ENCODE measurements at regions not wholly inside any gene's neighbourhood (a gene's known extent, or its start where the extent isn't known, plus 50 kb on each side); places are given as distances from the start of the nearest gene placed in this dataset.

DNA sequence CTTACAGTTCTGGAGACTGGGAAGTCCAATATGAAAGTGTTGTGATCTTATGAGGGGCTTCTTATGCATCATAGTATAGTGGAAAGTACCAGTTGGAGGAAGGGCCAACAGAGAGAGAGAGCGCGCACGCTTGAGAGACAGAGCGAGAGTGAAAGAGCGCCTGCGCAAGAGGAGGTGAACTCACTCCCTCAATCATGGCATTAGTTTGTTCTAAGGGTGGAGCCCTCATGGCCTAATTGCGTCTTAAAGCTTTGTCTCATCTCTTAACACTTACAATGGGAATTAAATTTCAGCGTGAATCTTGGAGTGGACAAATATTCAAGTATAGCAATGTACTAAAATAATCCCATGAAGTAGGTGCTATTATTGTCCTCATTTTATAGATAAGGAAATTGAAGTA lies 303.2 kb downstream of the OSTF1 start:
- TF ChIP-seq SUZ12 (IDR thresholded peaks at IDR 0.05; ENCODE audit: extremely low read depth, insufficient read depth, insufficient read length), result no peak
- TF ChIP-seq YY1 (IDR thresholded peaks at IDR 0.05; ENCODE audit: insufficient read depth, insufficient read length), result no peak
- TF ChIP-seq ZNF274 (IDR thresholded peaks at IDR 0.05; ENCODE audit: low read depth, low read length), result no peak

Measured in NT2/D1 (cell line).